Gastroesophageal sphincter (tissue), 3 donors: ENCODE measurements at regions not wholly inside any gene's neighbourhood (a gene's known extent, or its start where the extent isn't known, plus 50 kb on each side); places are given as distances from the start of the nearest gene placed in this dataset.

Source experiments
- EP300 ChIP-seq: sonication (generic); formaldehyde crosslinking; IDR thresholded peaks from one replicate; pipeline ENCODE4 v1.6.1; 2017; ENCODE audit warnings: antibody characterized with exemption, mild to moderate bottlenecking
- POLR2A ChIP-seq, 2 donors: fragments of 450-650 bp; IDR thresholded peaks; one replicate each; pipeline ENCODE4 v1.6.1; 2017; ENCODE audit warnings: antibody characterized with exemption in 2 of 2, mild to moderate bottlenecking in 2 of 2, moderate library complexity in 1 of 2
- TF ChIP-seq, protein P1 (sequence below), 4 experiments: fragments of 200-600 bp in 2 of 4; fragments of 450-650 bp in 2 of 4; sonication (generic) in 1 of 4; IDR thresholded peaks; one replicate each; pipeline ENCODE4 v1.5.1; 2017 to 2019; ENCODE audit warnings: antibody characterized with exemption in 4 of 4, mild to moderate bottlenecking in 2 of 4, moderate library complexity in 2 of 4

DNA sequence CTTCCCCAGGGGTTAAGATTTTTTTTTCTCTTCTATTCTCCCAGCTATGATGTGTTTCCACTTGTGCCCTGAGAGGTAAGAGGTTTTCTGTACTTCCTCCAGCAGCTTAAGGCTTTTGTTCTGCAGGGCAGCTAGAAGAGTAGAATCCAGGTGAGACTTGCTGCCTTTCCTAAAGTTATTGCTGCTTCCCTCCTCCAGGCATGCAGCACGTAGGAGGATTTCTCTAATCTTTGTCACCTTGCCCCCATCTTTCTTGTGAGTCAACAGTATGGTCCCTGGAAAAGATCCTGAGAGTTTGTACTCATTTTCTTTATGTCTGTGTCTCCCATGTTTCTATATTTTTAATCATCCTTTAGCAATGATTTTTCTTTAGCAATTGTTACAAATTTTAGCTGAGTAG, 462.2 kb downstream of the SETBP1 start:
- TF ChIP-seq, protein P1, sequence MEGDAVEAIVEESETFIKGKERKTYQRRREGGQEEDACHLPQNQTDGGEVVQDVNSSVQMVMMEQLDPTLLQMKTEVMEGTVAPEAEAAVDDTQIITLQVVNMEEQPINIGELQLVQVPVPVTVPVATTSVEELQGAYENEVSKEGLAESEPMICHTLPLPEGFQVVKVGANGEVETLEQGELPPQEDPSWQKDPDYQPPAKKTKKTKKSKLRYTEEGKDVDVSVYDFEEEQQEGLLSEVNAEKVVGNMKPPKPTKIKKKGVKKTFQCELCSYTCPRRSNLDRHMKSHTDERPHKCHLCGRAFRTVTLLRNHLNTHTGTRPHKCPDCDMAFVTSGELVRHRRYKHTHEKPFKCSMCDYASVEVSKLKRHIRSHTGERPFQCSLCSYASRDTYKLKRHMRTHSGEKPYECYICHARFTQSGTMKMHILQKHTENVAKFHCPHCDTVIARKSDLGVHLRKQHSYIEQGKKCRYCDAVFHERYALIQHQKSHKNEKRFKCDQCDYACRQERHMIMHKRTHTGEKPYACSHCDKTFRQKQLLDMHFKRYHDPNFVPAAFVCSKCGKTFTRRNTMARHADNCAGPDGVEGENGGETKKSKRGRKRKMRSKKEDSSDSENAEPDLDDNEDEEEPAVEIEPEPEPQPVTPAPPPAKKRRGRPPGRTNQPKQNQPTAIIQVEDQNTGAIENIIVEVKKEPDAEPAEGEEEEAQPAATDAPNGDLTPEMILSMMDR (IDR thresholded peaks at IDR 0.05): no peak
- TF ChIP-seq EP300 (no peak), POLR2A (IDR thresholded peaks at IDR 0.05) (no peak)
